ENCODE measurements at regions not wholly inside any gene's neighbourhood (a gene's known extent, or its start where the extent isn't known, plus 50 kb on each side); places are given as distances from the start of the nearest gene placed in this dataset.

DNA sequence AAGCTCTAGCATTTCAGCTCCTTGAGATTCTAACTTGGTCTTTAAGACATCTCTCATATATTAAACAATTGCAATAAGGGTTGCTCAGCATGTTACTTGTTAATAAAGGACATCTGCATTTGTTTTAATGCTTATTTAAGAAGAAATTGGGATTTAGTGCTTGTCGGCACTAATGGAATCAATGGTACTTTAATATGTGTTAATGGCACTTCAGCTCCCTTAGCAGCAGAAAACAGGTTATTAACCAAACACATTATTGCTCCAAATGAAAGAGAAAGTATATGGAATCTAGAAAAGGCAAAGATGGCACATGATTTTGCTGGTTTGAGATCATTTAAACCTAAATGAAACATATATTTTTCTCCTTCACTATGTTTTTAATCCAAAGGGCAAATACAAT, 137.3 kb upstream of the GOLIM4 start:
- TF ChIP-seq, protein P1, sequence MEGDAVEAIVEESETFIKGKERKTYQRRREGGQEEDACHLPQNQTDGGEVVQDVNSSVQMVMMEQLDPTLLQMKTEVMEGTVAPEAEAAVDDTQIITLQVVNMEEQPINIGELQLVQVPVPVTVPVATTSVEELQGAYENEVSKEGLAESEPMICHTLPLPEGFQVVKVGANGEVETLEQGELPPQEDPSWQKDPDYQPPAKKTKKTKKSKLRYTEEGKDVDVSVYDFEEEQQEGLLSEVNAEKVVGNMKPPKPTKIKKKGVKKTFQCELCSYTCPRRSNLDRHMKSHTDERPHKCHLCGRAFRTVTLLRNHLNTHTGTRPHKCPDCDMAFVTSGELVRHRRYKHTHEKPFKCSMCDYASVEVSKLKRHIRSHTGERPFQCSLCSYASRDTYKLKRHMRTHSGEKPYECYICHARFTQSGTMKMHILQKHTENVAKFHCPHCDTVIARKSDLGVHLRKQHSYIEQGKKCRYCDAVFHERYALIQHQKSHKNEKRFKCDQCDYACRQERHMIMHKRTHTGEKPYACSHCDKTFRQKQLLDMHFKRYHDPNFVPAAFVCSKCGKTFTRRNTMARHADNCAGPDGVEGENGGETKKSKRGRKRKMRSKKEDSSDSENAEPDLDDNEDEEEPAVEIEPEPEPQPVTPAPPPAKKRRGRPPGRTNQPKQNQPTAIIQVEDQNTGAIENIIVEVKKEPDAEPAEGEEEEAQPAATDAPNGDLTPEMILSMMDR (IDR thresholded peaks at IDR 0.05) = no peak
- no peak for TF ChIP-seq POLR2A (IDR thresholded peaks at IDR 0.05)
- no peak for DNase-seq (ENCODE audit: low spot score in 2 of 2)
- intact Hi-C loops (cut with DNase I; ENCODE audit: low total_unique reads) = no loop called here
- WGBS, 2 donors = 80 to 85% methylated on average over 1 of the region's 1 CpG
- no peak overlapping the region for H3K4me3 ChIP-seq (ENCODE audit: low read depth, poor library complexity, severe bottlenecking)

DNA sequence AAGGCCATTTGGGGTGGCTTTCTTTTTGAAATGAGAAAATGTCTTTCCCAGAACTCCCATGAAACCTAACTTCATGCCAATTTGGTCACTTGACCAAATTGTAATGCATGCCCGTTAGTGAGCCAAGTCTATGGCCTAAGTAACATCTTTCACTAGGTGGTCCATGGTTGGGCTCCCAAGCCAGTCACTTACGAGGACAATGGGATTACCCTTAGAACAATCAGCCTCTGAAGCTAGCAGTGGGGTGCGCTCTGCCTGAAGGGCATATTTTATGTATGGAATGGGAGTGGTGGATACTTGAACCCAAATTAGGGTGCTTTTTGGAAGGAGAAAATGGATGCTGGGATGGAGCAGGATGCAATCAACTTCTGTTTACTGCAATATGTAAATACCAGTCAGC, 127.4 kb upstream of the GOLIM4 start:
- no peak for TF ChIP-seq POLR2A (IDR thresholded peaks at IDR 0.05)
- TF ChIP-seq, protein P1 (IDR thresholded peaks at IDR 0.05) = no peak
- DNase-seq (ENCODE audit: low spot score in 2 of 2) = no peak
- H3K4me3 ChIP-seq (ENCODE audit: low read depth, poor library complexity, severe bottlenecking) = no peak overlapping the region
- intact Hi-C loops (cut with DNase I; ENCODE audit: low total_unique reads) = no loop called here
- 86 to 88% methylated on average over 3 of the region's 3 CpGs for WGBS, 2 donors

GRCh38 chr3:168220556-168220955, 124.8 kb upstream of the GOLIM4 start:
- WGBS, 2 donors = 26 to 36% methylated on average over 2 of the region's 2 CpGs
- TF ChIP-seq POLR2A (IDR thresholded peaks at IDR 0.05) = no peak
- TF ChIP-seq, protein P1 (IDR thresholded peaks at IDR 0.05) = no peak
- no peak for DNase-seq (ENCODE audit: low spot score in 2 of 2)
- H3K4me3 ChIP-seq (ENCODE audit: low read depth, poor library complexity, severe bottlenecking) = no peak overlapping the region
- intact Hi-C loops (cut with DNase I; ENCODE audit: low total_unique reads) = no loop called here

GRCh38 chr3:168219530-168219929, 123.8 kb upstream of the GOLIM4 start:
- intact Hi-C loops (cut with DNase I; ENCODE audit: low total_unique reads) = no loop called here
- WGBS, 2 donors = 94% methylated on average over 2 of the region's 2 CpGs
- TF ChIP-seq, protein P1 (IDR thresholded peaks at IDR 0.05) = no peak
- TF ChIP-seq POLR2A (IDR thresholded peaks at IDR 0.05) = no peak
- no peak for DNase-seq (ENCODE audit: low spot score in 2 of 2)
- no peak overlapping the region for H3K4me3 ChIP-seq (ENCODE audit: low read depth, poor library complexity, severe bottlenecking)

GRCh38 chr3:168218600-168218999, 122.9 kb upstream of the GOLIM4 start:
- TF ChIP-seq, protein P1 (IDR thresholded peaks at IDR 0.05) = no peak
- TF ChIP-seq POLR2A (IDR thresholded peaks at IDR 0.05) = no peak
- DNase-seq (ENCODE audit: low spot score in 2 of 2) = no peak
- H3K4me3 ChIP-seq (ENCODE audit: low read depth, poor library complexity, severe bottlenecking) = no peak overlapping the region
- intact Hi-C loops (cut with DNase I; ENCODE audit: low total_unique reads) = no loop called here
- 80 to 82% methylated on average over 2 of the region's 2 CpGs for WGBS, 2 donors

GRCh38 chr3:168216851-168217250, 121.1 kb upstream of the GOLIM4 start:
- intact Hi-C loops (cut with DNase I; ENCODE audit: low total_unique reads) = no loop called here
- TF ChIP-seq, protein P1 (IDR thresholded peaks at IDR 0.05) = no peak
- TF ChIP-seq POLR2A (IDR thresholded peaks at IDR 0.05) = no peak
- no peak for DNase-seq (ENCODE audit: low spot score in 2 of 2)
- 65 to 67% methylated on average over 3 of the region's 3 CpGs for WGBS, 2 donors
- H3K4me3 ChIP-seq (ENCODE audit: low read depth, poor library complexity, severe bottlenecking) = no peak overlapping the region
